ENCODE measurements at regions not wholly inside any gene's neighbourhood (a gene's known extent, or its start where the extent isn't known, plus 50 kb on each side); places are given as distances from the start of the nearest gene placed in this dataset.
"Not testable (repeated sequence)": the region's sequence is repeated elsewhere in the genome, so short reads cannot be mapped to it uniquely, and the experiment has no call there.

DNA sequence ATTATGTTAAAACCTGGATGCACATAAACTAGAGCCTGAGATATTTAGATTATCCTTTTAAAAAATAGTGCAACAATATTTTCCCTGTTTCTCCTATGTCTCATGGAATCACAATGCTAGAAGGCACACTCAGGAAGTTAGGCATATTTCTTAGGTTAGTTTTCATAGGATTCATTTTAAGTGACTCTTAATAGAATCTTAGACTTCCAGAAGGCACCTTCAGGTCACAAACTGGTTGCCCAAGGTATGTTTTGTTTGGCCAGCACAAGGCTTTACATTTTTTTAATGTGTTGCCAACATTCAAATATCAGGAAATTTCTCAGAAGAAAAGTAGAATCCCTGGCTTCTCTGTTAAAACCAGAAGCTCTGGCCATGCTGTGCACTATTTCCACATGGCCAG is 129.3 kb downstream of the LNPK start:
- DNase-seq = no peak

DNA sequence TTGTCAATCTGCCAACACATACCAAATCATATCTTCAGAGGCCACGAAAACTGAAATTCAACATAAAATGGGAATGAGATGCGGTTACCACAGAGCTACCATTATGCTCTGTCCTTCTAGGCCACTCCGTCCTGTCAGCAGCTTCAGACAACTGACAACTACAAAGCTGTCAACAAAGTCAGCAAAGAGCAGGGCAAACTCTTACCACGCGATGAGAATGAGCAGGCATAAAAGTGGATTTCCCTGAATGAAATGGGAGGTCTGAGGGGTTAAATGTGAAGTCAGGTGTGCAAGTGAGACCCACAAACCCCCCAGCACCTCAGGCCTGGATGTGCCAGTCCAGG is 130.1 kb downstream of the LNPK start:
- DNase-seq = no peak

DNA sequence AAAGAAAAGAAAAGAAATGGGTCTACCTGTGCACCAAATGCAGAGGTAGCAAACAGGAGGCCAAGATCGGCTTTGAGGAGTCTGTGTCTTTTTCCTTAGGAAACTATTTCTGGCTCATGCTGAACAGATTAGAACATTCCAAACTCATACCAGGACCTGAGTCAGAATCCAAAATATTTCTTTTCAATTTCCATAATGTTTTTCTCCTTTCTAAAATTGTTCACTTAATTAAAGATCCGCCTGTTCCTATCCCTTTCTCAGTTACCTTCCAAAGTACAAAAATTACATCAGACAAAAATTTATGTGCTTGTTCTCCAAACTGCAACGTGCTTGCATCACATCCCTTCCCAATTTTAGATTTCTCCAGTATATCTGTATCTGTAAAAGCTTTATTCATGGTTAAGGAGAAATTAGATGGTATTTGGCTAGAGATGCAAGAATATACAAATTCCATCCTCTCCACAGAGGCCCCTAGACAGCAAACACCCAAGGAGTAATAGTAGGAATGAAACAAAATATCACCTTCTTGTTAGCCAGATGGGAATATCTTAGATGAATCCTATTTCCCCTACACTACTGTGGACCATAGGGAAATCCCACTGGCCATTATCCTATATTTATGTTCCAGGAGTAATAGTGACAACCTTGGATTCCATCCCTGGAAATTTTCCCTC is 130.6 kb downstream of the LNPK start:
- DNase-seq = no peak

DNA sequence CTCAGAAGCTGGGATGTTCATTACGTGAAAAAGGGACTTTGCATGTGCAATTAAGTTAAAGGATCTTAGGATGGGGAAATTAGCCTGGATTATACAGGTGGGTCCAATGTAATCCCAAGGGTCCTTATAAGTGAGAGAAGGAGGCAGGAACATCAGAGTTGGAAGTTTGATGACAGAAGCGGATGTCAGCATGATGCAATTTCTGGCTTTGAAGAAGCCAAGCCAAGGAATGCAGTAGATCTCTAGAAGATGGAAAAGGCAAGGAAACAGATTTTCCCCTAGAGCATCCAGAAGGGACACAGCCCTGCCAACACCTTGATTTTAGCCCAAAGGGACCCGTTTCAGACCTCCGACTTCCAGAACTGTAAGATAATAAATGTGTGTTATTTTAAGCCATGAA is 136.4 kb downstream of the LNPK start:
- DNase-seq = no peak

DNA sequence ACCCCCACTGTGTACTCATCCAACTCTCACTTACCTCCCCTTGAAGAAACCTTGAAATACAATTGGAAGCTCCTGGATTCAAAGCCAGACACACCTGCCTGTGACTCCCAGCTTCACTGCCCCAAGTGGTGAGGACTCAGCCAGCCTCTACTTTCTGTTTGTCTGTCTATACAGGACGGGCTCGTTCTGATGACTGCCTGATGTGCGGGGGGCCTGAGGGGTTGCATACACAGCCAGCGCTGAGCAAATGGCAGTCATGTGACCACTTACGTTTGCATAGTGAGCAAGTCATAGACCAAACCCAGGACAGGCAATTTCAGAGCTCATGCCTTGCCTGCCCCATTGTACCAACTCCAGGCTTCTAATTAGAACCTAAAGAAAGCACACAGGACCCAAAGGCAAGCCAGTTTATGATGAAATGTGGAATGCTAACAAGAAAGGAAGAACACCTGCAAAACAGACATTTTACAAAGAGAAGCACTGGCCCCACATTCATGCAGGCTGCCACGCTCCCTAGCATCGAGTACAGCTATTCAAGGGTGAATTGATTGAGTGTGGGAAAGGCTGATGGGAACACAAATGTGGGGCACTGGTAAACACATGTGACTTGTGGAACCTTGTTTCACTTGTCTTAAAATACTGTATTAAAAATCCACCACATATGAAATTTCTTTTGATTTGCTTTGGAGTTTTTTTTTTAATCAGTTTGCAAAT is 137.8 kb downstream of the LNPK start:
- DNase-seq = no peak

DNA sequence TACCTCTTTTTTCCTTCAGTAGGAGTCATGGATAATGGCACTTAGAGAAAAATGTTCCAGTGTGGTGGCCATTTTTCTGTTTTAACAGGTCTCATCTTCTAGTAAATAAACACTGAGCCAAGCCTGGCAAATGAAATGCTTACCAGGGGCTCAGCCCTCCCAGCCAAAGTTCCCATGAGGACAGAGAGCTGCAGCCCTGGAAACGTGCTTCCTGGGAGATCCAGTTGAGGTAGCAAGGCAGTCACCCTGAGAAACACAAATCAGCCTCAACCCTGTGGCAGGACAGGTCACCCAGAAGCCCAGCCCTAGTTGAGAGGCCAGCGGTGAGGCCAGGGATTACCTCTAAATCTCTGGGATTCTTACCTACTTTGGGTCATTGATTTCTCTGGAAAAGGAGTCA is 140.1 kb downstream of the LNPK start:
- no peak for DNase-seq

DNA sequence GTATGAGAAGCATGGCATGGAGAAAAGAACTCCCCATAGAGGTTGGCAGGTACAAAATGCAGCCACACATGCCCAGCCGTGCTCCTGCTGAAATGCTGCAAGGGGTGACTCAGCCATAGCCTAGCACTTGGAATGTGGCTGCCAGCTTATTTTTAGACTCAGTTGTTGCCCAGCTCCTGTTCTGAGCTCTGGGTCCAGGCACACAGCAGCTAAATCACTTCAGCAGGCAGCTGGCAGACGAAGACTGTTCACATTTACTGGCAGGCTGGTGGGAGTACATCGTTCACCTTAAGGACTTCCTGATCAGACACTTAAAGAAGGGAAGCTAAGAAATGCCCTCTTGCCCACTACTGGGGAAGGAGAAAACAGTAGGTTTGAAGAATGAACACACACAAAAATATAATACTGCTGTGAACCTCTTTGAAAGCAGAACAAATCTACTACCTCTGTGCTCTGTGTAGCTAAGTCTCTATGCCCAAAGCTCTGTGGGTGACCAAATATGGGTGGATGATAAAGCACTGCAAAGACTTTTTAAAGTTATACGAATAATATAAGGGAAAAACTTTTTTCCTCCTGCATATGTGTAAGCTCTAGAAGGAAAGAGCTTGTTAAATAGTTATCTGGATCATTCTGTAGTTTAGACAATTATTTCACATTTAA is 146.1 kb downstream of the LNPK start:
- no peak for DNase-seq

DNA sequence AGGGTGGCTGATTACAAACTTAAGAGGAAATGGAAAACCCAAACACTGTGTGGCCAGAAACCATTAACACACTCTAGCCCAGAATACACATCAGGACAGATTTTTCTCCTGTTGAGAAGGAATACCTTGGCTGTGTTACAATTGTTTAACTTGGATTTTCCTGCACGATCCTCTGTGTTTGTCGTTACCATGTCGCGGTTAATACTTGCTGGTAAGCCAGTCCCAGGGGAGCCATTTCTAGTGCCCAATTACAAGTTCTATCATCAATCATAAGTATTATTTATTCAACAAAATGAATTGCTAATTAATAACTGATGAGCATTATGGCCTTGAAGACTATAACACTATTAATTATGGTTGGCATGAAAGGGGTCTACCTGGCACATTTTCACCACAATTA is 146.8 kb downstream of the LNPK start:
- DNase-seq = no peak

DNA sequence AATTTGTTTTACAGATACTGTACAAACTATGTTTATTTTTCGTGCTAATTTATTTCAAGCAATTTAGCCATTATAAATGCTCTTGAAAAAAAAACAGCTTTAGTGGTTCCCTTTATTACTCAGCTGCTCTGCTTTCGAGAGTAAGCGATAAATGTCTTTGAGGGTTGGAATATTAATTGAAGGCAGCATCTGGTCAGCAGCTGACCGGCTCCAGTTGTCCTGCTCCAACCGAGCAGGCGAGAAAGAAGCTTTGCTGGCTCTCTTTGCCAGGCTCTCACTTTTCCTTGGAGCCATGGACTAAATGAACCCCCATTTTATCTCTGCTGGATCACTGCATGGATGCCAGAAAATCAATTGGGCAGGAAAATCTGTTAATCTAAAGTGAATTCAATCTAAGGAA is 147.4 kb downstream of the LNPK start:
- DNase-seq = no peak

DNA sequence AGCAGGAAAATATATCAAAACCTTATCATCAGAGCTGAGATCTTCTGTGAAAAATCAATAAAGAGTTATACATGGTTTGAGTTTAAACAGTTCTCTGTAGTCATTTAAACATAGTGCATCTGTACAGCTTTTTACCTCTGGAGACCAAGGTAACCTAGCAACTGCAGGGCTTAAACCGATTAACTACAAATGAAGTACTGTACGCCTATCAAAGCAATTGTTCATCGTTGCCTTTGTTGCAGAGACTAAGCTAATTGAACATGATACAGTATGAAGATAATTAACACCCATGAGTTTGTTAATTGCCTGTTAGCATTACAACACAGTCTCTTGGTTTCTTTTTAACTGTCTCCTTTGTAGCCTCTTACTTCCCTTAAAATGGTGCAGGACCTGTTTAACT is 147.9 kb downstream of the LNPK start:
- no peak for DNase-seq

DNA sequence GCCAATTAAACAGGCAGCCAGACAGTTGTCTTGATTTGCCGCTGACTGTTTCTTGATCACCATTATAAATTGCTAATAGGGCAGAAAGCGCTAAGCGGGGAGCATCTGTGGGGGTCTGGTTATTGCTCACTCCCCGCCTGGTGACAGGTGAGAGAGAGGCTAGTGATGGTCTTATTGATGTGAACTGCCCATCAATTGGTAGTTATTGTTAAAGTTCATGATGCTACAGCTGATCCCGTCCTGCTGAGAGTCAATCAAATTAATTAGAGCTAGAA is 148.5 kb downstream of the LNPK start:
- DNase-seq = no peak

DNA sequence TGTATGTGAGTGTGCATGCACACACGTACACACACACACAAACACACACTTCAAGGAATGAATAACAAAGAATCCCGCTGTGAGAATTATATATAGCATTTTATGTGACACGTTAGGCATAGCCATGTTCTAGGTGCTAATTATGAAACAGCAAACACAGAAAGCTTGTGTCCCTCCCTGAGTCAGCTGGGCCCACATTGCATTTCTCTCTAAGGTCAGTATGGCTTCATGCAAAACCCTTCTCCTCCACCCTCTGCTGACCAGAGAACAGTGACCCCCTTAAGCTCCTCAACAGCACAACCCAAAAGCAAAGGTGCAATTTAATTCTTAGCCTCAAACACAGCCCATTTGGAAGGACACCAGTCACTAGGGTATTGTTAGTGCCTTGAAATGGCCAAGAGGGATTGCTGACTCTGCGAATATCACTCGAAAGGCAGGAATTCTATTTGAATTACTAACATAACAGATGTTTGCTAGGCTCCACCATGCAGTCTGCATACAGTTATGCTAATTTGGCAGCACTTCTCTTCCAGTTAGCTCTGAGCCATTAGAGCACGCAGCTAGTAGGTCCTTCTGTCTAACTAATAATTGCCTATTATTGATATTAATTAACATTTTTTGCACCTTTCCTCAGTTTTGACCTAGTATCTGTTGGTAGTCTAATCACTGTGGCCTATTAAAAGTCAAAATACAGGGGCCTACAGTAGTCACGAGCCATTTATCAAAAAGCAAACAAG is 149.0 kb downstream of the LNPK start:
- no peak for DNase-seq

DNA sequence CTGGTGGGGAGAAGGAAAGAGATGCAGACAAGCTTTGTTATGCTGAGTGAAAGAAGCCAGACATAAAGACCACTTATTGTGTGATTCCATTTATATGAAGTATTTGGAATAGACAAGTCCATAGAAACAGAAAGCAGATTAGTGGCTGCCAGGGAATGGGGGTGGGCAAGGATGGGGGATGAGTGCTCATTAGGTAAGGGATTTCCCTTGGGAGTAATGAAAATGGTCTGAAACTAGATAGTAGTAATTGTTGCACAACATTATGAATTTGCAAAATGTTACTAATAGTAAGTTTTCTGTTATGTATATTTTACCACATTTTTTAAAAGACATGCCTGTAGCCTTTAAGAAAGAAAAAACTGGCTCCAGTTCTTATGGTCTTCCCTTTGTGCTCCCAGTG is 154.9 kb downstream of the LNPK start:
- no peak for DNase-seq

DNA sequence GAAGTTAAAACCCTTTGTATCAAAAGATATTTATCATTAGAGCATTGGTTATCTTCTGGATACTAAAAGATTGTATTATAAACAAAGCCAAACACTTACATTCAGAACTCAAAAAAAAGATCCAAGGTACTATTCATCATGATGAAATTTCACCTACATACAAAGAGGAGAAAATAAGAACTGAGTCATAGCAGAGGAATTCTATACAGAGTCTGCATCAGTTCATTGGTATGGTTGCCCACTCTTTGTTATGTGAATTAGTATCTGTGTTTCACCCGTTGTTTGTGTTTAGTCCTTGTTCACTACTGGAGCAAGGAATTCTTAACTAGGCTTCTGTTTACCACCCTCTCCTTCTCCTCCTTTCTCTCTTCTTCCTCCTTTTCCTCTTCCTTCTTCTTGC is 157.9 kb downstream of the LNPK start:
- no peak for DNase-seq

DNA sequence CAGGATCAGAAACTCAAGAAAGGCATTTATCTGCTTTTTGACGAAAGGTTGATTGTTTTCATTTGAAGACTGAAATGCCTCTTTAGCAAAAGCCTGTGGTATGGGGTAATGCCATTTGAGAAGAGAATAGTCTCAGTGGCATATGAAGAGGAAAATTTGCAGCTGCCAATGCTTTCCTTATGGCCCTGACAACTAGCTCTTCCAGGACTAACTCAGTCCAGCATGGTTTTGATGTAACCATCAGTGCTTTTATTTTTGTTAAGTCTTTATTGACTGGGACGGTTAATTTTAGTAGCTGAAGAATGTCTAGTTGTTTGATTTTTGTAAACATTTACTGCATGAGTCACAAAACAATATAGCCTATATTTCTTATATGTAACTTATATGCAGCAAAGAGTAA is 158.4 kb downstream of the LNPK start:
- DNase-seq = no peak

DNA sequence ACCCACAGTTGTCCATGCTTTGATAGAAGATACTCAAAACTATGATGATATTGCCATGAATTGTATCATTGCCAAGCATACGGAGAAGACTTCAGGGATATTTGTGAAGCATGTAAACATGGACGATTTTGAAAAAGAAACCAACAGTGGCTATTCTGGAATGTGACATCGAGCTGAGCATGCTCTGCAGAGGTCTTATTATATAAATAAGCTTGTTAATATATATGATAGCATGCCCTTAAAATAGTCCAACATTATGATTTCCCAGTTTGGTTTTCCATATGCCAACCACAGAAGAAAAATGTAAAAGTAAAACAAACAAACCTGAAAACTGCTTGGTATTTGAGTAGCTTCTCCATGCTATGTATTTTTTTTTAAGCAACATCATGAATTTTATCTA is 159.1 kb downstream of the LNPK start:
- DNase-seq = no peak

DNA sequence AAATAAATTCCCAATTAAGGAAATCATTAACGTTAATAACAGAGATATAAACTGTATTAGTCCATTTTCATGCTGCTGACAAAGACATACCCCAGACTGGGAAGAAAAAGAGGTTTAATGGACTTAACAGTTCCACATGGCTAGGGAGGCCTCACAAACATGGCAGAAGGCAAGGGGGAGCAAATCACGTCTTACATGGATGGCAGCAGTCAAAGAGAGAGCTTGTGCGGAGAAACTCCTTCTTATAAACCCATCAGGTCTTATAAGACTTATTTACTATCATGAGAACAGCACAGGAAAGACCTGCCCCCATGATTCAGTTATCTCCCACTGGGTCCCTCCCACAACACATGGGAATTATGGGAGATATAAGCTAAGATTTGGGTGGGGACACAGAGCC is 161.3 kb downstream of the LNPK start:
- not testable (repeated sequence) for DNase-seq

DNA sequence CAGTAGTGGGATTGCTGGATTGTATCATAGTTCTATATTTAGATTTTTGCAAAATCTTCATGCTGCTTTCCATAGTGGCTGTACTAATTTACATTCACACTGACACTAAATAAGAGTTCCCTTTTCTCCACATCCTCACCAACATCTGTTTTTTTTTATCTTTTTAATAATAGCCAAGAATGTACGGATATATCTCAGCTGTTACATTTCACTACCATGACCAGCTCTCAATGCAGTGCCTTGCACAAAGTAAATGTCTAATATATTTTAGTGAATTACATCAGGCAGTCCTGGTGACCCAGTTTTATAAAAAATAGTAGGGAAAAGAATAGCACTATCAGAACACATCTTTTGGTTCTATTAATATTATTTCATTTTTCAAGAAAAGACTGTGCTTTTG is 161.8 kb downstream of the LNPK start:
- no peak for DNase-seq

DNA sequence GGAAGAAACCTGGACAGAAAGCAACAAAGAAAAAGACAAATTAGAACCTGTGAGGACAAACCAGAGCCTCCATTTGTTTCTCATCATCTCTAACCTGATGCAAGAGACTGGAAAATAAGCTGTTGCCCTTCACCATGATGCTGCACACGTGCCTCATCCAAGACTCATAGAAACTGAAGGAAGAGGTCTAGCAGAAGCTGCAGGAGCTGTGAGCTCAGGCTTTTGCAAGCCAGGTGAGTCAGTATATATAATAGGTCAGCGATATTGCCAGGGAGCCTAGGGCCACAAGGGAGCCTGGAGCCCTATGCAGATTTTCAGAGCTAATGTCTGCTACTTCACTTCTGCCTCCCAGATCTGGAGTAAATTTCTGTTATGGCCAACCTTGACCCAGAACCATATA is 163.1 kb downstream of the LNPK start:
- no peak for DNase-seq

DNA sequence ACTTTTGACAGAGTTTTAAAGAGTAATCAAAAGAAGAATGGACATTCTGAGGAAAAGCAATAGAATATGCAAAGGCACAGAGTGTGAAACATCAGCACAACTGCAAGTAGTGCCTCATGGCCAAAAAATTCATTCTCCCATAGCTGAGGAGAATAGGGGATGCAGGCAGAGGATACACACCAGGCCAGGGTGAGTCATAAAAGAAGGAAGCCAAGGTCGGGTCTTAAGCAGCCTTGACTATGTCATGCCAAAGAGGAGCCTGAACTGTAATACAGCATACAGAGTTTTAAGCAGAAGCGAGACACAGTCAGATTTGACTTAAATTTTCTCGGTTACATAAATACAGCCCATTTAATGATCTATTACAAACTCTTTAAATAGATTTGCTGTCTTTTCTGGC is 165.0 kb downstream of the LNPK start:
- DNase-seq = no peak

DNA sequence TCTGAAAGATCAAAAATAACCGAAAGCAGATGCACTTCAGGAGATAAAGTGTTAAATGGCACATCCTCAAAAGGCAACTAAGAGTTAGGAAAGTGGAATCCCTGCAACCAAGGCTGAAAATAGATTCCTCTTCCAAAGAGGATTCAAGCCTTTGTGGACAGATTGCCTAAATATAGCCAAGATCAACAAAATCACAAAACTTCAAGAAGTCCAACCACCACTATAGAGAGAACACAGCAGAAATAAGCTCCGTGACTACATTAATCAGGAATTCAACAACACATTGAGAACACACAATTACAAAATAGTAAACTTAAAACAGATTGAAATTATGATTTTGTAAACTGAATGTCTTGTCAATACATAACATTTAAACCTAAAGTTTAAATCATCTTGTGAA is 165.7 kb downstream of the LNPK start:
- no peak for DNase-seq

DNA sequence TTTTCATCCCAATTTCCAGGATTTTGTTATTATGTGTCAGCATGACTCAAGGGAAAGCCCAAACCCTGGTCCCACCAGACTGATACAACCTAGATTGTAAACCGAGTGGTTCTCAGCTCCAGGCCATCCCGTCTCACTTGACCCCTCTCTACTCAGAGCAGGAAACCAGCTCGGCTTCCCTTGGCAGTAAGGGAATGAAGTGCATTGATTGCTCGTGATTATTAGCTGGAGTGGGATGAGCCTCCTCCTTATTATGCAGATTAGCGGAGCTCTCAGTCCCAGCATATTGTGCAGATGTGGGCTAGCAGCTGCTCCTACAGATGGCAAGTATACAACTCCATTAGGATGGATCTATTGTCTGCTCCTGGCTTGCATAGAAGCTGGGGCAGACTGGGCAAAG is 167.6 kb downstream of the LNPK start:
- no peak for DNase-seq

DNA sequence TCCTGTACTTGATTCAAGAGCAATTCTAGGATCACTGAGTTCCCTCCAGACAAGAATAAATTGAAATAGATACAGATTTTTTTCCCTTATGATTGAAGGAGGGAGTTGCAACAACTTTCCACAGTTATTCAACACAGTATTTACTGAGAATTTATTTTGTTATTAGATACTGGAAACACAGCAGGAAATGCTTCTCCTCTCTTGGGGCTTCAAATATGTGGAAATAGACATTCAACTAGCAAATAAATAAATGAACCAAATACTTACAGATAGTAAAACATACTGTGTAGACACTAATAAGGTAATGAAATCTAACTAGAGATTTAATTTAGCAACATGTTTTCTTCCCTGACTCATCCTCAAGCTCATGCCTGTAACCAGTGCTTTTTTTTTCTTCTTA is 169.2 kb downstream of the LNPK start:
- no peak for DNase-seq

DNA sequence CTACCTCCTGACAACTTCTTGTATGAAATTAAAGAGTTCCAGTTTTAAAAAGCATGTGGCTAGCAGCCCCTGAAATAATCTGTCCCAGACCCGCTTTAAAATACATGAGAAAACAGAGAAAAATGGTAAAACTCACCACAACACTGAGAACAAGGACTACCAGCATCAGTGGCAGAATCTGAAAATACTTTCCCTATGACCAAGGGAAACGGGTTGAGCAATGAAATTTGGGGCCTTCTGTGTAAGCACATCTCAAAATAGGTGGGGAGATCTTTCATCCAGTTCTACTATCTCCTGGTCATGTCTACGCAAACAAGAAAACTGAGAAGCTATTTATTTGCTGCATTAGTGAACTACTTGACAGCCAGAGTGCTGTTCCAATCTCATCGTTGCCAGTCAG is 172.3 kb downstream of the LNPK start:
- DNase-seq = no peak
